Bronchial epithelial cell (primary cell): ENCODE measurements at regions not wholly inside any gene's neighbourhood (a gene's known extent, or its start where the extent isn't known, plus 50 kb on each side); places are given as distances from the start of the nearest gene placed in this dataset.

Experiments
- DNase-seq: peaks from one replicate; pipeline ENCODE4 v3.0.0-alpha.2; 2010; ENCODE audit warnings: low read depth
- FAIRE-seq: peaks from 2 replicates; lab custom pipeline; 2011; peaks lifted over from hg19 to GRCh38; lab: Jason Lieb, UNC
- H3K27me3 ChIP-seq: 2 replicates; pipeline ENCODE4 v1.5.1; 2011; ENCODE audit warnings: low read length; ENCODE audit not compliant: control insufficient read depth, insufficient read depth
- H3K36me3 ChIP-seq: 2 replicates; pipeline ENCODE4 v1.5.1; 2011; ENCODE audit warnings: low read length; ENCODE audit not compliant: control insufficient read depth, insufficient read depth
- H3K4me3 ChIP-seq: 2 replicates; pipeline ENCODE4 v1.5.1; 2011; ENCODE audit warnings: mild to moderate bottlenecking, low read depth, low read length, control low read depth
- TF ChIP-seq, protein P1 (sequence below): IDR thresholded peaks from 2 replicates; pipeline ENCODE4 v1.5.1; 2011; ENCODE audit warnings: mild to moderate bottlenecking, moderate library complexity, low read length, control low read depth, inconsistent platforms; ENCODE audit not compliant: insufficient read depth, severe bottlenecking

DNA sequence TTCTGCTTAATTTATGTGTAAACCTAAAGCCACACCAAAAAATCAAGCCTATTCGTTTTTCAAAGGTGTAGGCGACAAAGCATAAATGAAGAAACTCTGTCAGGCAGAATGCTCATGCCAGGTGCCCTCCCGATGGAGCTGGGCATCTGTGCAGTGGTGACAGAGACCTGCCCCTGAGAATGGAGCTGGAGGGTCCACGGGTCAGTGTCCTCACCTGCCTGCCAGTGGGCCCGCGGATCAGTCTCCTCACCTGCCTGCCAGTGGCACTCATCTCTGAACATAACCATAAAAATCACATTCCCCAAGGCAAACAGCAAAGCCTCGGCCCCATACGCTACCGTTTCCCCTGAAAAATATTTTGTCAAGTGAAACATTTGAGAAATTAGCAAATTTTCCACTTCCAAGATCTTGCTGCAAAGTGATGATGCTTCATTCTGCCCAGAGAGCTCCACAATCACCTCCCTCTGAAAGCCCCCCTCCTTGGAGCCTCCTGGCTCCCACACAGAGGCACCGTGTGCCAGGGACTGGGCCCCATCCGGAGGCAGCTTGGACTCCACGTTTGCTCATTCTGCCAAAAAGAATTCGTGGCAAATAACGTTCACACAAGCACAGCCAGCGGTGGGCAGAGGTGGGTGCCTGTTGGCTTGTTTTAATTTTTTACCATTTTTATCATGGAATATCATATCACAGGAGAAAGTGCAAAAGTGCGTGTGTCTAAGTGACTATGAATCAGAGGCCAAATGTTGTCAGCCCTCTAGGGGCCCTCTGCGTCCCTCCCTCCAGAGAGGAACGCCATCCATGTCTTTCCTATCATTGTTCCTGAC is 88.8 kb downstream of the YTHDF1 start:
- no peak overlapping the region for H3K4me3 ChIP-seq
- H3K27me3 ChIP-seq: no peaks in the 10 kb centered on the region
- no peaks in the 10 kb centered on the region for H3K36me3 ChIP-seq
- FAIRE-seq (no peak), DNase-seq (no peak)
- TF ChIP-seq, protein P1, sequence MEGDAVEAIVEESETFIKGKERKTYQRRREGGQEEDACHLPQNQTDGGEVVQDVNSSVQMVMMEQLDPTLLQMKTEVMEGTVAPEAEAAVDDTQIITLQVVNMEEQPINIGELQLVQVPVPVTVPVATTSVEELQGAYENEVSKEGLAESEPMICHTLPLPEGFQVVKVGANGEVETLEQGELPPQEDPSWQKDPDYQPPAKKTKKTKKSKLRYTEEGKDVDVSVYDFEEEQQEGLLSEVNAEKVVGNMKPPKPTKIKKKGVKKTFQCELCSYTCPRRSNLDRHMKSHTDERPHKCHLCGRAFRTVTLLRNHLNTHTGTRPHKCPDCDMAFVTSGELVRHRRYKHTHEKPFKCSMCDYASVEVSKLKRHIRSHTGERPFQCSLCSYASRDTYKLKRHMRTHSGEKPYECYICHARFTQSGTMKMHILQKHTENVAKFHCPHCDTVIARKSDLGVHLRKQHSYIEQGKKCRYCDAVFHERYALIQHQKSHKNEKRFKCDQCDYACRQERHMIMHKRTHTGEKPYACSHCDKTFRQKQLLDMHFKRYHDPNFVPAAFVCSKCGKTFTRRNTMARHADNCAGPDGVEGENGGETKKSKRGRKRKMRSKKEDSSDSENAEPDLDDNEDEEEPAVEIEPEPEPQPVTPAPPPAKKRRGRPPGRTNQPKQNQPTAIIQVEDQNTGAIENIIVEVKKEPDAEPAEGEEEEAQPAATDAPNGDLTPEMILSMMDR: no peak

GRCh38 chr20:63125838-63126601 is 89.9 kb downstream of the YTHDF1 start:
- Histone ChIP-seq H3K36me3 (no peaks in the 10 kb centered on the region), H3K27me3 (no peaks in the 10 kb centered on the region), H3K4me3 (no peak overlapping the region)
- FAIRE-seq: no peak
- TF ChIP-seq, protein P1: no peak
- DNase-seq: no peak

DNA sequence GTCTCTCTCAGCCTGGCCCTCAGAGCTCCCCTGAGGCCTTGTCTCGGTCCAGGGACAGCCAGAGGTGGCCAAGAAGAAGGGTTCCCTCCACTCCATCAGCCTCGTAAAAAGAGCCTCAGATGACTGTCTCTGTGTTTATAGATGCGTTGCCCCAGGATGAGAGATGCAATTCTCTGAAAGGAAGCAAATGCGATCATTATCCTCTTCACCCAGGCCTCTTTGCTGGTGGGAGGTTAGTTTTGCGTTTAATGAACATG is 90.4 kb downstream of the YTHDF1 start:
- DNase-seq (no peak), FAIRE-seq (peak; percentile 18)
- TF ChIP-seq, protein P1: no peak
- H3K4me3 ChIP-seq: no peak overlapping the region
- no peaks in the 10 kb centered on the region for H3K36me3 ChIP-seq
- H3K27me3 ChIP-seq: no peaks in the 10 kb centered on the region

GRCh38 chr20:63124782-63125580 is 91.0 kb downstream of the YTHDF1 start:
- H3K4me3 ChIP-seq: no peak overlapping the region
- no peaks in the 10 kb centered on the region for H3K27me3 ChIP-seq
- TF ChIP-seq, protein P1: no peak
- no peak for FAIRE-seq
- H3K36me3 ChIP-seq: no peaks in the 10 kb centered on the region
- no peak for DNase-seq

DNA sequence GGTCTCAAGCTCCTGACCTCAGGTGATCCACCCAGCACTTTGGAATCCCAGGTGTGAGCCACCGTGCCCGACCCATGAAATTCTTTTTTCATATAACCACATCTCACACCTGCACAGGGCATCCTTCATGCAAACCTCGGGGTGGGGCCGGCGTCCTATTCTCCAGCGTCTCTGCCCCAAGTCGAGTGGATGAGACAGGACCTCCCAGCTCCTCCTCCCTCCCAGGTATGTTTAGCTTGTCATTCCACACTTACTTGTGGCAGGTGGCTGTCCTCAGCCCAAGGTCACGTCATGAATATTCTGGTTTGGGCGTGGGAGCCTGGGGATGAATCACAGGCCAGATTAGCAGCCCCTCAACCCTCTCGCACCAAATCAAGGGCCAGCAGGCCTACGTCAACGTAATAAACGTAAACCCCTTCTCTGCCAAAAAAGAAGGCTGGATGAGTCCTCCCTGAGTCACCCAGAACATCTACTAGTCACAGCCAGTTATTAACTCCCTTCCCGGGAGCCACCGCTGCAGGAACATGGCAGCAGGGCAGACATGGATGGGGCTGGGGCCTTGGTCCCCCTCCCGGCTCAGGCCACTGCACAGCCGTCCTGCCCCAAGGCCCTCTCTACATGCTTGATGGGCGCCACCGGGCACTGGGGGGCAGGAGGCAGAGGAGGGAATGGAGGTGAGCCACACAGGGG is 91.7 kb downstream of the YTHDF1 start:
- H3K27me3 ChIP-seq: no peaks in the 10 kb centered on the region
- H3K36me3 ChIP-seq: no peaks in the 10 kb centered on the region
- DNase-seq: no peak
- no peak overlapping the region for H3K4me3 ChIP-seq
- FAIRE-seq: no peak
- TF ChIP-seq, protein P1: no peak
